HG03103 (cell line): ENCODE measurements at regions not wholly inside any gene's neighbourhood (a gene's known extent, or its start where the extent isn't known, plus 50 kb on each side); places are given as distances from the start of the nearest gene placed in this dataset.

Source experiments
- ATAC-seq: cut with Tn5 transposase; IDR thresholded peaks from one replicate; pipeline ENCODE4 v1.9.1; 2021; ENCODE audit warnings: low read depth; ENCODE audit not compliant: unreplicated experiment

- ATAC-seq, result no peak
These were observed 1186.5 kb downstream of the SI start for GRCh38 chr3:163891771-163892170.

DNA sequence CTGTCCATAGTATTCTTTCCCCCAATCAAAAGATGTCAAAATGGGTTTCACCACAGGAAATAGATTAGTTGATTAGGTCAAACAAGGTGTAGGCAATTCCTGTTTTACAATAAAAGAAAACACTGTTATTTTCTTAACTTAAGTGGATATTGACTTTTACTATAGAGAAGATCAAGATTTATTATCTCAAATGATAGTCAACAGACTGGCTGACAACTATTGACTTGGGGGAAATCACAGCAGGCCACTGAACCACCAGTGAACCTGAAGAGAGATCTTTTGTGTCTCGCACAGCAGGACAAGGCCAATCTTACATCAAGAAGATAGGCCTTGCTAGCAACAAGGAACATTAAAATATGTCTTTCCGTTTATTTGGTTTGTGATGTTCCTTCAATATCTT is 1187.6 kb downstream of the SI start:
- no peak for ATAC-seq

DNA sequence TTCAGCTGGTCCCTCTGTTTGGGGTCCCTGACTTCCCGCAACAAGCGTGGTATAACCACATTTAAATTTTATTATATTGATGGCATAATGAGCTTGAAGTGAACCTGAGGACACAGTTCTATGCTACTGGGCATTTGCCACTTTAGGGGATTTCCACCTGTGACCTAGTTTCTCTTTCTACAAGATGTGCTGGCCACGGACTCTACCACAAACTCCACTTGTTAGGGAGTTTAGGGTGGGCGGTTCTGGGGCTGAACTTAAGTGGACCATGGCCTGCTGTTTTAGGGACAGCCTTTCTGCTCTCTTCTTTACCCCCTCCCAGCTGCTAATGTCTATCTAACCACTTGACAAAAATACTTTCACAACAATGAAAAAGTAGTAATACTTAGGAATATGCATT is 1199.1 kb downstream of the SI start:
- no peak for ATAC-seq

DNA sequence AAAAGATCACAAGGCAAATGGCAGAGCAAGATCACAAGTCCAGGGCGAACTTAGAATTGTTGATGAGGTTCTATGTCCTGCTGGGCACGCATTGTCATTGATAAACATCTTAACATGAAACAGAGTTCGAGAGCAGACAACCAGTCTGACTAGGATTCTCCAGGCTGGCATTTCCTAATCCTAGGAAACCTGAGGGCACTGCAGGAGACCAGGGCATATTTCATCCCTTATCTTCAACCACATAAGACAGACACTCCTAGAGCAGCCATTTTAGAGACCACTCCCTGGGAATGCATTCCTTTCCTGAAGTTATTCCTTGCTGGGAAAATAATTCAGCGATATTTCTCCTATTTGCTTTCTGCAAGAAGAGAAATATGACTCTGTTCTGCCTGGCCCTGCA is 1199.9 kb downstream of the SI start:
- ATAC-seq, result no peak

GRCh38 chr3:163877805-163878204 is 1200.5 kb downstream of the SI start:
- ATAC-seq, result no peak

GRCh38 chr3:163863146-163863545 is 1215.2 kb downstream of the SI start:
- no peak for ATAC-seq

GRCh38 chr3:163852233-163852632 is 1226.1 kb downstream of the SI start:
- ATAC-seq, result no peak

DNA sequence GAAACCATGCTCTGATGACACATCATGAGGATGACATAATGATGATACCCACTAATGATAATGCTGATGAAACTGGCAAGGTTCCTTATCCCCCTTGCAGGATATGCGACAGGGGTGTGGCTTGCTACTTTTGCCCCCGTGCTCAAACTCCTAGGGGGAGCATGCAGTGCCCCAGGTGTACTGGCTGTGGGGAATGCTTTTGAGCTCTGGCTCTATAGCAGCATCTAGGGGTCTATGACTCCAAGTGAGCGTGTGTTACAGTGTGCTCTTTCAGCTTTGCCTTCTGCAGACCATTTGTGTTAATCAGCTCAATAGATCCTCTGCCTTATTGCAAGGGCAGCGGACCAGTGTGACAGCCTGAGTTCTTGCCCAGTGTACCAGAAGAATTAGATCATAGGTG is 1239.5 kb downstream of the SI start:
- no peak for ATAC-seq

DNA sequence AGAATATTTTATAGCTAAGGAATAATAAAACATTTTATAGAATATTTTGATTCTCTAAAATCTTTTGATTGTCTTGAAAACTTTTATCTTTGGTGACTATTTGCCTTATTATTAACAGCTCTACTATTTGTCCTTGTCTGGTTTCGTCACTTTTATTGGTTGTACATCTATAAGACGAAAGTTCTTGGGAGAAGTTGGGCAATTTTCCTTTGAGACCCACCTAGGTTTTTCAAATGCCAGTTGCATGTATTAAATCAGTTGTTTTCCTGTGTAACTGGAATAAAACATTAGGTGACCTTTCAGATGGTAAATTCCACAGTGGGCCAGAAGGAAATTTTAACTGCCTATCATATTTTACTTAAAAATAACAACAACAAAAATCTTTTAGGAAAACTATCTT is 1245.7 kb downstream of the SI start:
- ATAC-seq, result no peak

DNA sequence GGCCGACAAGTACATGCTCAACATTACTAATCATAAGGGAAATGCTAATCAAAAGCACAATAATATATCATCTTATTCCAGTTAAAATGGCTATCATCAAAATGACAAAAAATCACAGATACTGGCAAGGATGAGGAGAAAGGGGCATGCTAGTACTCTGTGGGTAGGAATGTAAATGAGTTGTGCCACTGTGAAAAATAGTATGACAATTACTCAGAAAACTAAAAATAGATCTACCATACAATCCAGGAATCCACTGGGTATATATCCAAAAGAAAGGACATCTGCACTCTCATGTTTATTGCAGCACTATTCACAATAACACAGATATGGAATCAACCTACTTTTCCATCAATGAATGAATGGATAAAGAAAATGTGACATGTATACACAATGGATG is 1256.5 kb downstream of the SI start:
- no peak for ATAC-seq

DNA sequence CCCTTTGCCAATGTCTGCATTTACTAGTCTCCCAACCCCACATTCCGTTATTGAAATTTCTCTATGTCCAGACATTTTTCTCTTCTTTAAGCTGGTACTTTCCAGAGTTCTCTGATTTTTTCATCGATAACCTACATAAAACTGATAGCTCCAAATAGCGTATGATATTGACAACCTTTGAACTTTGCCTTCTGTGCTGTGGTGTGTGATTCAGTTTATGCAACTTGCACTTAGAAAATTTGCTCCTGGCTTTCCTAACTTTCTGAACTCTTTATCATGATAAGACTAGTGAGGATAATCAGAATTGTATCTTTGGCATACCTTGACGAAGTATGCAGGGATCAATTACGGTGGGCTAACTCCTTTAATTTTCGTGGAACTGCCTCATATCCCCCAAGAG is 1261.3 kb downstream of the SI start:
- ATAC-seq, result no peak

- ATAC-seq, result no peak
These were observed 1264.4 kb downstream of the SI start for GRCh38 chr3:163813935-163814334.

- no peak for ATAC-seq
These were observed 1266.3 kb downstream of the SI start for GRCh38 chr3:163812006-163812405.

DNA sequence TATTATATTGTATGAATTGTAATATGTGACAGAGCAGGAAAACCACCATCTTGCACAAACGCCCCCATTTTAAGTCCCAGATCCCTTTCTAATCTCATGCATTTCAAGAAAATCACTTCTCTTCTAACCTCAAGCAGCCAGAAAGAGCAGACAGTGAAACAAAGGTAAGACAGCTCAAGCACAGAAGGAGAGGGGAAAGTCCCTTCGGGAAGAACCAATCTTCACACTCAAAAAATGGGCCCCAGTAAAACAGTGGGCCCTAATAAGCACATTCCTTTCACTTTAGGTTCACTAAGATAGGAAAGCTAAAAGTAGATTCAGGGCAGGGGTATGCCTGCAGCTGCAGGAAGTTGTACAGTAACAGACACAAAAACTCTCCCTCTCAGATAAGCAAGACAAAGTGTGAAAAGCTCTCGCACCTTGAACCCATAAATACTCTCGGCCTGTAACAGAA is 1268.7 kb downstream of the SI start:
- no peak for ATAC-seq

- ATAC-seq, result no peak
These were observed 1291.9 kb downstream of the SI start for GRCh38 chr3:163786416-163786815.

- no peak for ATAC-seq
These were observed 1292.6 kb downstream of the SI start for GRCh38 chr3:163785693-163786092.

DNA sequence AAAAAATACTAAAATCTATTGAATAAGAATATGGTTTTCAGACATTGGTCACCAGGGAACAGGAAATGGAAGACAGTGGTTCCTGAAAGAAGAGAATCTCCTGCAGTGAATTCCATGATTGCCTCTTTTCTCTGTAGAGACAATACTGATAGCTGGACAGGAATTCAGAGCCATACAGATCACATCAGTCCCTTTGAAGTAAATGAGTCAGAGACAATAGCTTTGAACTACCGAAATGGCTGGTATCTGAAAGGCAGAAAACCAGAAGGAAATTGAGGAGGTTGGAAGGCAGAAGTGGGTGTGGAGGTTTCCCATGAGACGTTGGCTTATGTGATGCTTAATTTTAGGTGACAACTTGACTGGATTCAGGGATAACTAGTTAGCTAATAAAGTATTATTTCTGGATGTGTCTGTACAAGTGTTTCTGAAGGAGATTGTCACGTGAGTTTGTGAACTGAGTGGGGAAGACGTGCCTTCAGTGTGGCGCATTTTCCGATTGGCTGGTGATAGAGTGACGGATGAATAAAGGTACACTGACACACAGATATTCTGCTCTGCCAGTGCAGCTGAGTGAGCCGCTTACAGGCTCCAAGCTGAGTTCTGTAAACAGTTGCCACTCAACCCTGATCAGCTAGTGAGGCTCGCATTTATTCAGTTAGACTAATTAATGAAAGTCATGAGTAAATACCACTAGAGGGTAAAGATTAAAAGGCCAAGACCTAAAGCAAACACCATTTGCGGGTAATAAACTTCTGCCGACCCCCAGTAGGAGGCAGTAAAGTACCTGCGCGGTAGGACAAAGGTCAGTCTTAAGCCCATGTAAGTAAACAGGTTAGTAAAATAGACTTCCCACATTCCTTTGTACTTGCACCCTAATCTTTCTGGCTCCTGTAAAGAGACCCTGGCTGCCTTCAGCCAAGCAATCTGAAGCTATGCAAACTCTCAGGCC is 1298.6 kb downstream of the SI start:
- no peak for ATAC-seq

DNA sequence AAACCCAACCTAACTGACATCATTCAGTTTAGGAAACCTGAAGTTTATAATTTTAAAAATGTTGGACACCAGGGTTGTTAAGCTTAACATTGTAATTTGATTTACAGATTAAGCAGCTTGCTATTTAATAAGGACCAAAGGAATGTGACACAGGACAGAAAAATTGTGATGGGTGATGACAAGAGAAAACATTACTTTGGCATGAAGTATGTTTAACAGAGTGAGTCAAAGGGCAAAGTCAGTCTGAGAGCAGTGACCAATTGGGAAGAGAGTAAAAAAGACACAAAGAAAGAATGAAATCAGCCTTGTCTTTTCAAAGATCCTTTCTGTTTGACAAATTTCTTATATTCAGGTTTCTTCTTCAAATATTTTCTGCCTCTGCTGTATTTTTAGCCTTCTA is 1301.6 kb downstream of the SI start:
- ATAC-seq, result no peak

DNA sequence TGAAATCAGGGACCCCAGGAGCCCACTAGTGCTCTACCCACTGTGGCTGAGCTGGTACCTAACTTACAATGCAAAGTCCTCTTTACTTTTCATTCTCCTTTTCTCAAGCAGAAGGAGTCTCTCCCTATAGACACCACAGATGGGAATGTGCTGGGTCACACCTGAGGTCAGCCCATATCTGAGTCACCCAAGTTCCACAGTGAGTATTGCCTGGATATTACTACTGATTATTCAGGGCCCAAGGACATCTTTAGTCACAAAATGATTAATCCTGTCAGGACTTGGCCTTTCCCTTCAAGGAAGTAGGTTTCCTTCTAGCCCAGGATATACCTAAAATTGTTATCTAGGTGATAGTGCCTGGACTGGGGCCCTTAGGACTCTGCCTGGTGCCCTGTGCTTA is 1305.2 kb downstream of the SI start:
- no peak for ATAC-seq

- ATAC-seq, result no peak
These were observed 1310.2 kb downstream of the SI start for GRCh38 chr3:163768048-163768447.

- ATAC-seq, result no peak
These were observed 1312.2 kb downstream of the SI start for GRCh38 chr3:163766112-163766511.

GRCh38 chr3:163753033-163753432 is 1325.3 kb downstream of the SI start:
- ATAC-seq, result no peak
